ENCODE measurements at regions not wholly inside any gene's neighbourhood (a gene's known extent, or its start where the extent isn't known, plus 50 kb on each side); places are given as distances from the start of the nearest gene placed in this dataset.
"Not testable (repeated sequence)": the region's sequence is repeated elsewhere in the genome, so short reads cannot be mapped to it uniquely, and the experiment has no call there.

DNA sequence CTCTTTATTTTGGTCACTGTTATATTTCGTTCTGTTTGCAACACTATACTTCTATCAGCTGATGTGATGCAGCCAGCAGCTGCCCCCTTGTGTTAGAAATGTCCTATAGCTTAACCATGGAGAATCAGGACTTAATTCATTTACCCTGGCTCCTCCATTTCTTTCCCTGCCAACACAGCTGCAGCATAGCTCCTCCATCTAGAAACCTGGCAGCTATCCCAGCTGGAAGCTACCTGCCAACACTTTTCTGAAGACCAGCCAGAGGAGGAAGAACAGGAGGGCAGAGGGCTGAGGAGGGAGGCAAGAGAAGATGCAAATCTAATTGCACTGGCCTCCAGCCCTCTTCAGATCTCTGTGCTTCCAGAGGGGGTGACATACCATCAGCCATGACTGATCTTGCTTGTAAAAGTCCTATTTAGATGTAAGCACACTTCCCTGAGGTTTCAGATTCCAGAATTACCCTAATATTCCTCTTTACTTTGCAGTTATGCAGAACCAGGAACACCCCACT lies 156.8 kb upstream of the TMEM260 start:
- peak; percentile 88 for DNase-seq

DNA sequence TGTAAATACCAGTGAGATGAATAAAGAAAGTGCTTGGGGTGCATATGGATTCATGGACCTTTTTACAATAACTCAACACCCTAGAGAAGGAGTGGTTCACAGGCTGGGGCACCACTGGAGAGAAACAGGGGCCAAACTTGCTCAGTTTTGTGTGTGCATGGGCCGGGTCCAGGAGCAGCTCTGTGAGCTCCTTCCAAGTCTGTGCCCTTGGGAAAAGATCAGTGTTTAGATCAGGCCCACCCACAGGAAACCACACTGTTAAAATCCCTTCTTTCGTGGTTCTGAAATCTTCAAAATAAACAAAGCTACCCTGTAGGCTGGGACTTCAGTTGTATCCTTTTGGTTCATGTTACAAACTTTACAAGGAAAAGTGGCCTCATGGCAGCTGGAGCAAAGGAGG lies 156.1 kb upstream of the TMEM260 start:
- peak; percentile 17 for DNase-seq

- no peak for DNase-seq
These were observed 148.6 kb upstream of the TMEM260 start for GRCh38 chr14:56431013-56431412.

- no peak for DNase-seq
These were observed 129.9 kb upstream of the TMEM260 start for GRCh38 chr14:56449670-56450213.

DNA sequence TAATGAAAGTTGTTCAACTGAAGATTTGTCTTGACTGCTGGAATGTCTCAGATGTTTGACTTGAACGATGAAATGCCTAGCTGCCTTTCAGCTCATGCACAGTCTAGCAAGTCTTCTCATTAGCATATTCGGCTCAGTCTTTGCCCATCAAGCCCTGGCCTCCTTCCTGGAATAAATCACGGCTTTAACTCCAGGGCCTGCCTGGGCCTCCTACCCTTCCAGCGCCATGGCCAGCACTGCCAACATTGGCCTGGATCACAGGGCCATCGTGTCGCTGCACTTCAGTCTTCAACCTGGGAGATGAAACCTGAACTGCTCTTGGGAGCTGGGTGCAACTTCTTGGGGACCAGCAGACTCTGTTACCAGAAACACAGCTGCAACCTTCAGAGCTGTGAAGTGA lies 126.7 kb upstream of the TMEM260 start:
- DNase-seq, result no peak

GRCh38 chr14:56454680-56455079 lies 124.9 kb upstream of the TMEM260 start:
- not testable (repeated sequence) for DNase-seq

DNA sequence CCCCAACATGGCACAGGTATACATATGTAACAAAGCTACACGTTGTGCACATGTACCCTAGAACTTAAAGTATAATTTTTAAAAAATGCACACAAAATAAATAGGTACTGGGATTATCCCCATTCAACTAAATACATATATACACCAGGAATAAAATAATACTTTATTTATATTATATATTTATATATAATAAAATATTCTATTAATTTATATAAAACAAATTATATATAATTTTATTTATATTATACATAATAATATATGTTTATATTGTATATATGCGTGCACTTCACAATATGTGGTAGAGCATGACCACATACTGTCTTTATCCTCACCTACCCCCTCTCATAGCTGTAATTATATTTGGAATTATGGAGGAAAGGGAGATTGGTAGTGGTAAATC lies 119.1 kb upstream of the TMEM260 start:
- DNase-seq, result no peak

GRCh38 chr14:56461276-56462275 lies 118.0 kb upstream of the TMEM260 start:
- DNase-seq, result no peak

GRCh38 chr14:56463271-56463890 lies 116.2 kb upstream of the TMEM260 start:
- peak; percentile 26 for DNase-seq

DNA sequence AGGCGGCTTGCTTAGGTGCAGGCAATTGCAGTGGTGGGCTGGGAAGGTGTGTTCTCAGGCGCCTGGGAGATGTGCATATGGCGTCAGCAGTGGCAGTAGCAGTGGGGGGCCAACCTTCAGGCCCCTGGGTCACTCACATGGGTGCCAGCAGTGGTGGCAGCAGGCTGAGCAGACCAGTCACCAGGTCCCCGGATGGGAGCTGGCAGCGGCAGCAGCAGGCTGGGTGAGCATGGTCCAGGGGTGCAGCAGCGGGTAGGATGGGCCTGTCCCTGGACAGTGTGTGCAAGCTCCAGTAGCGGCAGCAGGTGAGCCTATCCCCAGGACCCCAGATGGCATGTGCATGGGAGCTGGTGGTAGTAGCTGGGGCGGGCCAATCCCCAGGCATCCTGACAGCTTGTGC lies 108.5 kb upstream of the TMEM260 start:
- DNase-seq, result no peak

DNA sequence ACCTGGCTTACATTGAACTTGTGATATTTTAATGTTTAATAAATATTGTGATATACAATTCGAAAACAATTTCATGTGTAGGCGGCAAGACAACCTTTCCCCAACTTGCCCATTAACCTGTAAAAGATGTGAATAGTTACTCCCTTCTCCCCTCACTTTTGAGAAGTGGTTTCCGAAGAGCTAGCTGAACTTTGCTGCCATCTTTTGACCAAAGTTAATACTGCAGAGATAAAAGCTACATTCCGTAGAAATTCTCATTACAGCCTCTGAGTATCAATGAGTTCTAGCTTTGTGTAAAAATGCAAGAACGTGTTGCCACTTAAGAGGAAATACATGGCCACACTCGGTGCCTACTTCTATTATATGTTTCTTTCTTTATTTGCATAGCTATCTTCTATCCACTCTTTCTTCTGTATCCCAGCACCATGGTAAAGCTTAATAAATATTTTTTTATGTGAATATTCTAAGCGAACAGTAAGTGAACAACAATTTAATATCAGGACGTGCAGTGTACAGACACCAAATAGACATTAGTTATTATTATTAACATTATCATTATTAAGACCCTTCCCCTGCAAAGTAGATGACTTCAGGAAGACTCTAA lies 105.1 kb upstream of the TMEM260 start:
- DNase-seq, result peak; percentile 40

DNA sequence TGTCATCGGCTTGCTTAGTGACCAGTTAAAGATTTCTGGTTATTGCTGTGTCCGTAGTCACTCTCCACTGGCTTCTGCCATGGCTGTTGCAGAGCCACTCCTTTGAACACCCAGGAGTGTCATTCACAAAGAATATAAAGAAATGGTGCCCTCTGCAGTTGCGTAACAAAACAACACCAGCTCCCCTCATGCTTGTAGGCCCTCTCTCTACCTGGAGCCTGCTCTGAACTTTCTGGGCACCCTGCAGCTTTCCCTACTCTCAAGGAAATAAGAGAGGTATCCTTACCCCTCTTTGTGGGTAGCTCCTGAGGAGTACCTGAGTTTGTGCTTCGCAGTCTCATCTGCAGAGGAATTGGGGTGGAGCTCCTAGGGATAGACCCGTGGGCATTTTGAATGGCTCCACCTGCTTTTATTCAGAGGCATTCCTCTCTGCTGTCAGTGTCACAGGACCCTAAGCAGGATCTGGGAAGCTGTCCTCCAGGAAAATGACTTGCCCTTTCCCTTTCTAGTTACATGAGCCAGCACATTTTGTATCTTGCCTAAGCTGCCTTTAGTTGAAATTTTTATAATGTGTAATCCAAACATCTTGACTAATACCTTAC lies 97.2 kb upstream of the TMEM260 start:
- no peak for DNase-seq

DNA sequence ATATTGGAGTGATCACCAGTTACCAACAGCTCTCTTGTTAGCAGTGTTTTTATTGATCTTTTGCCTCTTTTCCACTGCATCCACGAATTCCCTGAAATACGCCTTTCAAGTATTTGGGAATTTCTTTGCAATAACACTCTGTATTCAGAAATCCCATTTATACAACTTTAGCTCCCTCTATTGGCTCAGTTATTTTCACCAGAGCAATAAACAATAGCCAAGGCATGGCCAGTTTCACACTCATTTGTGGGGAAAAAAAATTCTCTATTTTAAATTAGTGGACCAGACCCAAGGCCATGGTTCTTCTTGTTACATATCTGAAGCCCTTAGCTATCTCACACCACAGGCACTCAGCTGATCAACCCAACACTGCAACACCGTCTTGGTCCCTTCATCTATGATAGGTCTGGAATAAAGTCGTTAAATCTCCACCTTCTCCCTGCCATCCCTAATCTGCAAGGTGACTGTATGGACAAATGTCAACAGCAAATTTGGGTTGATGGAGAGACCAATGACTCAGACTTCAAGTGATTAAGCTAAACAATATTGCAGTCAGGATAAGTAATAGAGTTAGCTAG lies 92.4 kb upstream of the TMEM260 start:
- DNase-seq, result peak; percentile 27

GRCh38 chr14:56487761-56488160 lies 91.8 kb upstream of the TMEM260 start:
- DNase-seq, result no peak

GRCh38 chr14:56488306-56488705 lies 91.3 kb upstream of the TMEM260 start:
- no peak for DNase-seq

GRCh38 chr14:56490379-56490778 lies 89.2 kb upstream of the TMEM260 start:
- DNase-seq, result no peak

GRCh38 chr14:56491299-56492285 lies 88.0 kb upstream of the TMEM260 start:
- DNase-seq, result no peak

GRCh38 chr14:56494167-56494566 lies 85.4 kb upstream of the TMEM260 start:
- DNase-seq, result peak; percentile 14

- DNase-seq, result no peak
These were observed 81.5 kb upstream of the TMEM260 start for GRCh38 chr14:56498112-56498511.

- DNase-seq, result no peak
These were observed 77.6 kb upstream of the TMEM260 start for GRCh38 chr14:56501909-56502530.
